Stimulated activated CD4-positive, alpha-beta T cell treated with anti-CD3 and anti-CD28 coated beads, Interleukin-4, amount 100 ng/mL, for 4 hours (primary cell): ENCODE measurements at regions not wholly inside any gene's neighbourhood (a gene's known extent, or its start where the extent isn't known, plus 50 kb on each side); places are given as distances from the start of the nearest gene placed in this dataset.

Source experiments
- DNase-seq, 2 experiments: peaks; one replicate each; pipeline ENCODE4 v3.0.0-alpha.2; 2020

DNA sequence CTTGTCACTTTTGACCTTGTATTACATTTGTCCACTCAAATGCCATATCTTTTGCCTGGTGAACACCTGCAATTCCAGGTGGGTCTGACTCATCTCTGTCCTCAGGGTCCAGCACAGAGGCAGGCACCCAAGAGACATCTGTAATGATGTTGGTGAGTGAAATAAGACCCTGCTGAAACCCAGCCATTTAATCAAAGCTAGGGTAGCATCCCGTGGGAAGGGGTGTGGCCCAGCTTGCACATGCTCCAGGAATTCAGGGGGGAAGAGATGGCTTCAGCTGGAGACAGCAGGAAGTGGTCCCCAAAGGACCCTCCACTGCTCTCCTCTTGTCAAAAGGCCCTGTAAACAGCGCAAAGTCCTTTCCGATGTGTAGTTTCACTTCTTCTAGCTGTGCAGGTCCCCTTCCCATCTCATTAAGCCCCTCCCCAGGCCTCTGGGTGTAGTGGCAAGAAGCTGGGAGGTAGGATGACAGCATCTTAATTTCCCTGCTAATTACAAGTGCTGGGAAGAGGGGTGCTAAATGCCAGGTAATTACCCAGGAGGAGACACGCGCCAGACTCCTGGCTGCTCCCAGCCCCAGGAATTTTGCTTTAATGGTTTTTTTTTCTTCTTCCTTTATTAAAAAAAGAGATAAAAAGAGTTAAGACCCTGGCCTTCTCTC is 54.4 kb upstream of the TRABD2B start:
- no peak for DNase-seq

DNA sequence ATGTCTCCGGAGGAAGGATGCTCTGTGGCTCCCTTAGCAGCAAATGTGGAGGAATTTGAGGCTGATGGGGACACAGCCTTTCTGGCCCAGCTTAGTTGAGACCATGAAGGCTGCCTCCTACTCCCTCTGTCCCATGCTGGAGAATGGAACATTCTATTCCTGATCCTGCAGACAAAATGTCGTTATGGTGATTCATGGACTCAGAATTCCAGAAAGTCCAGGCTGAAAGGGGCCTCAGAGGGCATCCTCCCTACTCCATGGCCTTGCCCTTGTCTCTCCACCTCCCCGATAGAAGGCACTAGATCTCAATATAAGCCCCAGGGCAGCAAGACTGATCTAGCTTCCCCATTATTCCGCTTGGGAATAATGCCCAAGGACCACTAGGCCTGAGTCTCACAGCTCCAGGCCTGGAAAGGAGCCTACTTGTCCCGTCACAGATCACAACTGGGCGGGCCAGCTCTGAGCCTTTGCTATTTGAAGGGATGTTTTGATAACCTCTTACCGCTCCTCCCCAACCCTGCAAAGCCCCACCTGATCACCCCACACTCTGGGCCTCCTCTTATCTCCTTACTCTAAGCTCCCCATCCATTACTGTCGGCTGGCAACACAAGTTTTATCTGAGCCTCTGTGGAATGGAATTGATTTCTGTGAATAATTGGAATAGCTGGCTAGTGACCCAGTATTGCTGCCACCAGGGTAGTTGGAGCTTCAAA is 52.8 kb upstream of the TRABD2B start:
- DNase-seq, result no peak

DNA sequence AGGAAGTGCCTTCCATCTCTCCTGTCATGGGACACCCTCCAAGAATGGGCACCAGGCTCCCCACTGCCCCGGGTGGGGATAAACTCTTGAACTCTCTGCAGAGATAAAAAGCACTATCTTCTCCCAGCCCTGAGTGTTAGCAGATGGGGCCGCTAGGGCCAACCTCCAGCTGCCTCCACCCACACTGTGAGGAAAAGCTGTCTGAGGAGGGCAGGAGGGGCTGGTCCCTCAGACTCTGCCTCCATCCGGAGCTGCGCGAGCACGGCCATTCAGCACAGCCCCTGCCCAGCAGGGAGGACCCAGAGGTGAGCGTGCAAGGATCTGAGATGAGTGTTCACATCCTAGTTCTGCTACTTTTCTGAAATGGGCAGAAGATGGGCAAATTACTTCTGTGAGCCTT is 51.8 kb upstream of the TRABD2B start:
- no peak for DNase-seq

DNA sequence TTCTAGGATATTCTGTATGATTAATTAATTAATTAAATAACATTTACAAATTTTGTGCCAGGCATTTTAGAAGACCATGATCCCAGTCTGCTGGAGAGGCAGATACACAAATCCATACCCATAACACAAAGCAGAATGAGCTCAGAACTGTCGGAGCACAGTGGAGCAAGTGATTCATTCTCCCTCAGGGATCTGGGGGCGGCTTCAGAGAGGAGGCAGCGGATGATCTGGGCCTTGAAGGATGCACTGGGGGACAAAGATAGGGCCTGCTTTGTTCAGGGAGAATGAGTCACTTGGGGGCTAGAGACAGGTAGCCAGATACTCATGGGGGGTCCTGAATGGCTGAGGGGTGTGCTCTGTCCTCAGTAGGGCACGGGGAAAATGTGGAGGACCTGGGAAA is 50.9 kb upstream of the TRABD2B start:
- DNase-seq, result no peak

DNA sequence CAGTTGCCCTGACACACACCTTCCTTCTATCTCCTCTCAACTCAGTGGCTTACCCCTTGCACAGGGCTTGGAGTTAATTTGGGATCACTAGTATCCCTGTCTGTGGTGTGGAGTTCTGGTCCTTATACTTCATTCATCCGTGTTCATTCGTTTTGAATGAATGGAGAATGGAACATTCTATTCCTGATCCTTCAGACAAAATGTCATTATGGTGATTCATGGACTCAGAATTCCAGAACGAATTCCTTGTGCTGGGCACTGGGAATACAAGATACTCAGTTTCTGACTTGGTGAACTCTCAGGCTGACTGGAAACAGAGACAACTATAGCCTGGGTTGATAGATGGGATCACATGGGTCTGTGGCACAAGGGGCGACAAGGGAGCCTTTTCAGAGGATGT is 49.9 kb upstream of the TRABD2B start:
- no peak for DNase-seq
